ENCODE measurements at regions not wholly inside any gene's neighbourhood (a gene's known extent, or its start where the extent isn't known, plus 50 kb on each side); places are given as distances from the start of the nearest gene placed in this dataset.

- TF ChIP-seq CTCF (conservative IDR thresholded peaks at IDR 0.05; ENCODE audit: low read depth, low read length) (no peak), EZH2 (IDR thresholded peaks at IDR 0.05; ENCODE audit: borderline replicate concordance, low read depth, low read length, poor library complexity, severe bottlenecking) (no peak)
Observed at GRCh38 chr2:41919135-41919534, 128.7 kb upstream of the PKDCC start.

All from A673 (cell line).